GM12874 (cell line): ENCODE measurements at regions not wholly inside any gene's neighbourhood (a gene's known extent, or its start where the extent isn't known, plus 50 kb on each side); places are given as distances from the start of the nearest gene placed in this dataset.

Experiments
- CTCF ChIP-seq: IDR thresholded peaks from 2 replicates; pipeline ENCODE4 v1.5.1; 2011; ENCODE audit warnings: low read depth, mild to moderate bottlenecking, control low read depth, low read length, moderate library complexity; ENCODE audit not compliant: insufficient read depth

- no peak for TF ChIP-seq CTCF
These were observed 86.6 kb downstream of the LINGO1 start for GRCh38 chr15:77546050-77546501.

GRCh38 chr15:77545058-77545457 is 87.7 kb downstream of the LINGO1 start:
- no peak for TF ChIP-seq CTCF

- no peak for TF ChIP-seq CTCF
These were observed 88.5 kb downstream of the LINGO1 start for GRCh38 chr15:77544162-77544561.

- TF ChIP-seq CTCF: peak; percentile 94
These were observed 89.4 kb downstream of the LINGO1 start for GRCh38 chr15:77543159-77543882.

- no peak for TF ChIP-seq CTCF
These were observed 90.2 kb downstream of the LINGO1 start for GRCh38 chr15:77542491-77543001.

- TF ChIP-seq CTCF: no peak
These were observed 91.1 kb downstream of the LINGO1 start for GRCh38 chr15:77541421-77542181.

- TF ChIP-seq CTCF: no peak
These were observed 92.2 kb downstream of the LINGO1 start for GRCh38 chr15:77540312-77541060.
